GM21423 (cell line): ENCODE measurements at regions not wholly inside any gene's neighbourhood (a gene's known extent, or its start where the extent isn't known, plus 50 kb on each side); places are given as distances from the start of the nearest gene placed in this dataset.

ENCODE experiments used
- ATAC-seq: cut with Tn5 transposase; IDR thresholded peaks from one replicate; pipeline ENCODE4 v1.9.1; 2021; ENCODE audit warnings: mild to moderate bottlenecking, moderate library complexity; ENCODE audit not compliant: unreplicated experiment

DNA sequence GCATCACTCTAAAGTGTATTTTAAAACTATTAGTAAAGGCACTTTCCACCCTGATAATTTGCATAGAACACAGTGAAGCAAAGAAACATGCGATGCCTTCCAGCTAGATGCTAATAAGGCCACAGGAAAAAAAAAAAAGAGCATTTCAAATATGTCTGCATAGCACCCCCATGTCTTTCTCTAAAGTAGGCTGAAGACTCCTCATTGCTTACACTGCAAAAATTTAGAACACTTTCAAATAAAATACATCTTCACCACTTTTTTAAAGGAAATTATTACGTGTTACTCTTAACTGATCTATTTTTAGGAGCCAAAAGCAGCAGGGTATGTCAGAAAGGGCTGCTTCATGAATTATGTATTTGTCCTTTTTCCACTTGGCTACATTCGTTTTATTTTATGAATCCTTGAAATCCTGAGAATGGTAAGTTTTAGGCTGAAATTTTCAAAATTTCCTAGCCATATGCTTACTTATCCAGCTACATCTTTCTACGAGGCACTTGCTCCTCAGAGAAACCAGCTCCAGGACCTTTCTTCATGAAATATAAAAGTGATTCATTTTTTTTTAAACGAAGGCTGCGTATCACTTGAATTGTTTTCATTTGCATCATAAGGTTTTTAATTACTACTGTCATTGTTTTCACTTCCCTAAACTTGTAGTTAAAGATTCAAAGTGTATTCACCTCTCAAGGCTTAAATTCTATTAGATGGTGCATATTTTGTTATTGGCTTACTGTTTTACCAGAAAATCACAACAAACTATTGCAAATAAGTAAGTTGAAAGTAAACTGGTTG is 513.0 kb downstream of the PTPRC start:
- peak; percentile 78 for ATAC-seq

DNA sequence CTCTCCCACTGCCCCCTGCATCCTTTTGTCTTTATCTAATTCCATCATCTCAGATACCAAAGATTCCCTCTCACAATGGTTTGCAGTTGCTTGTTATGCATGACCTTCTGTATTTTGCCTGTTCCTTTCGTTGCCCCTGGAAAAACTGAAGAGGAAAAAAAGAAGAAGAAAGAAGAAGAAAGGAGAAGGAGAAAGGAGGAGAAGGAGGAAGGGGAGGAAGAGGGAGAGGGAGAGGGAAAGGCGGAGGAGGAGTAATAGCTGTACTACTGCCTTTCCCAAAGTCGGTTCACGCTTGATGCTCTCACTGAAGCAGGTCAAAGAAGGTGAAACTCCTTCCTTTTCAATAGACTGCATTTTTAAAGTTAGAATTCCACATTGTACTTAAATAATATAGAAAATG is 513.8 kb downstream of the PTPRC start:
- no peak for ATAC-seq

DNA sequence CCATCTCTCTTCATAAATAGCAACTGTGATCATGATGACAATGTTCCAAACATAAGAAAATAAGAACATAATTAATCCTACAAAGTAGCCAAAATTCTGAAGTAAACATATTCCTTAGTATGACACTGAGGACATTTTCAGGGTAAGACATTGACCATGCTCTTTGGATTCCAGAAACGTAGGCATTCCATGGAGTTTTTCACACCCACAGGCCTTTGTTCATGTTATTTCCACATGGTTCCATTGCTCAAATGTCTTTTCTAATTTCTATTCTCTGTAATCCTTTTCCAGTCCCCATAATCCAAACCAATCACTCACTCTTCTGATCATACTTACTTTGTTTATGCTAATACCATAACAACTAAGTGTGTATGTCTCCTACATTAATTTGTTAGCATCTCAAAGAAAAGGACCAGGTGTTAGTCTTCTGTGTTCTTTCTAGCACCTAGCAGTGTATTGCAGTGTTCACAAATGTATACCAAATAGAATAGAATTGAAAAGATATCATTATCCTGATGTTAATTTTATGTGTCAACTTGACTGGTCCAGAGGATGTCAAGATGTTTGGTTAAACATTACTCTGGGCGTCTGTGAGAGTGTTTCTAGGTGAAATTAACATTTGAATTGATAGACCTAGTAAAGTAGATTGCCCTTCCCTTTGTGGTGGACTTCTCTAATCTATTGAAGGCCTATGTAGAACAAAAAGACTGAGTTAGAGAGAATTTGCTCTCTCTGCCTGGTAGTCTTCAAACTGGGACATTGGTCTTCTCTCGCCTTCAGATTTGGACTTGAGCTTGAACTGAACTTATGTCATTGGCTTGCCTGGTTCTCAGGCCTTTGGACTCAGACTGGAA is 516.6 kb downstream of the PTPRC start:
- ATAC-seq: no peak

GRCh38 chr1:199157494-199157893 is 518.7 kb downstream of the PTPRC start:
- peak; percentile 51 for ATAC-seq

- no peak for ATAC-seq
Observed at GRCh38 chr1:199160521-199161318, 521.9 kb downstream of the PTPRC start.

GRCh38 chr1:199161319-199161680 is 522.5 kb downstream of the PTPRC start:
- no peak for ATAC-seq

DNA sequence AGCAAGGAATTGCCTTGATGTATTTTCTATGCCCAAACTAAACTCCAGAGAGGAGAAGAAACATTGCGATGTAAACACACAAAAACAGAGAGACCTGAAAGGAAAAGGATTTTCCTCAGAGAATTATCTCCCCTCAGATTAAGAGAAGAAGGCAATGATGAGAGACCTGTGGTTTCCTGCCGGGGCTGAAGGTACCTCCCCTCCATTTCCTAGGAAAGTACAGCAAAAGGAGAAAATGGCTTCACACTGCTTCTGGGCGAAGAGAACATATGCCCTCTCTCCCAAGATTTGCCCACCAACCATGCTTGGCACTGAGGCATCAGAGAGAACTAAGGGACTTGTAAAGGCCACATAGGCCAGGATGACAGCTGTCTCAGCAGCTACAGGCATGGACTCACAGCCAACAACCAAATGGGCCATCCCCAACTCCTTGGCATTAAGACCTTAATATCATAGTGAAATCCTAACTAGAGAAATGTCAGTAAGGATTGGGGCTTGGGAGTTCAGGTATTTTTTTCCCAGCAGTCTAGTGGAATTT is 523.0 kb downstream of the PTPRC start:
- ATAC-seq: no peak

- no peak for ATAC-seq
Observed at GRCh38 chr1:199163267-199163666, 524.4 kb downstream of the PTPRC start.

GRCh38 chr1:199163670-199164069 is 524.8 kb downstream of the PTPRC start:
- ATAC-seq: peak; percentile 38

DNA sequence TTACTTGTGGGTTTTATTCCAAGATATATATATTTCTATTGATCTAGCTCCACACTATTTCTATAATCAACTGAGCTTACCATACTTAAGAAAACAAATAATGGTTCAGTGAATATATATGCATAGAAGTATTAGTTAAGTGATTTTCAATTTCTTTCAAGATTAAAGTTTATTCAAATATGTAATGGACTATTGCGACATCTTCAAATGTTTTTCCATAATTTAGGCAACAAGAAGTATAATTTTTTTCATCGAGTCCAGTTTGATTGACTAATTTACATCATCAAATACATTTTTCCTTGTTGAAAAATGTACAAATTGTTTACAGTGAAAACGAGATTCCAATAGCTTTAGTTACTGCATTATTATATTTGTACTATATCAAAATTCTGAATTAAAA is 528.6 kb downstream of the PTPRC start:
- no peak for ATAC-seq

GRCh38 chr1:199168888-199169585 is 530.2 kb downstream of the PTPRC start:
- no peak for ATAC-seq

GRCh38 chr1:199170711-199171110 is 531.9 kb downstream of the PTPRC start:
- ATAC-seq: no peak

DNA sequence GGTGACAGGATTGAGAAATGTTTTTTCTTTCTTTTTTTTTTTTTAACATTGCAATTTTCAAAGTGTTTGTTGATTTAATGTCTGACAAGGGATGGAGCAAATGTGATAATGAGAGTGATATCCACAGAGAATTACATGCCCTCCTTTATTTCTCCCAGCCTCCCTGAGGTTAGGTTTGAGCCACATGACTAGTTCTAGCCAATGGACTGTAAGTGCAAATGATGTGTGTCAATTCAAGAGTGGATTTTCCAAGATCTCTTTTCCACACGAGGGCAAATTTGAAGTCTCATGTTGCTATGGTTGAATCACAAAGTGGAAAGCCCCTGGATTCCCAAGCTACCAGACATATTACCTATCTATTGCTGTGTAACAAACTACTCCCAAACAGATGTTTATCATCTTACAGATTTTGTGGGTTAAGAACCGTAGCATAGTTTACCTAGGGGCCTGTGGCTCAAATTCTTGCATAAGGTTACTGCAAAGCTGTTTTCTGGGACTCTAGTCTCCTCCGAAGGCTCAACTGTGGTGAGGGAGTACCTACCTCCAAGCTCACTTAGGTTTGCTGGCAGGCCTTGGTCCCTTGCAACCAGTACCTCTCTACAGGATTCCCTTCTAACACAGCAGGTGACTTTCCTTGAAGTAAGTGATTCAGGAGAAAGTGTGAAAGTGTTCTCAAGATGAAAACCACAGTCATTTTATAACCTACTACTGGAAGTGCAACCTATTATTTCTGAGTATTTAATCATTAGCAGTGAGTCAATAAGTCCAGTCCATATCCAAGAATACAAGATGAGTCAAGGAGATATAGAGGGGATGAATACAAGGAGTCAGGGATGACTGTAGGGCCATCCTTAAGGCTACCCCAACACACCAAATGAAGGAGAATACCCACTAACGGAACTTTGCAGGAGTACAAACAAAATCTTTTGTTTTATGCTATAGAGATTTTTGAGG is 533.6 kb downstream of the PTPRC start:
- no peak for ATAC-seq

DNA sequence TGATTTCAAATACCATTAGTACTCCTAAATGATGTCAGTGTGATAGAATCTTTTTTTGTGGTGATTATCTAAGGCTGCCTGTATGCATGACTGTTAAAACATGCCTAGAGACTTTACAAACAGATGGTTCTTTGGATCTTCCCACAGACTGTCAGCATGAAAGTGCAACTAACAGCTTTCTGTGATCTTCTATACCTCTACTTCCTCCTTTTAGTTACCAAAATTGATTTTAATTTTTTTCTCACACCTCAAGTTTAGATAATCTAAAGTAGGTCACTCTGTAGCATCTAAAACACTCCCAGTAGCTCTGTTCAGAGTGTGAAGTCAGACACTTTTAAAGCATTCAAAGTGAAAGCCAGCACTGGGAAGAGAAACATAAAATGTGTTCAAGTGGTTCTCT is 534.5 kb downstream of the PTPRC start:
- ATAC-seq: peak; percentile 86

- no peak for ATAC-seq
Observed at GRCh38 chr1:199174336-199174735, 535.5 kb downstream of the PTPRC start.

DNA sequence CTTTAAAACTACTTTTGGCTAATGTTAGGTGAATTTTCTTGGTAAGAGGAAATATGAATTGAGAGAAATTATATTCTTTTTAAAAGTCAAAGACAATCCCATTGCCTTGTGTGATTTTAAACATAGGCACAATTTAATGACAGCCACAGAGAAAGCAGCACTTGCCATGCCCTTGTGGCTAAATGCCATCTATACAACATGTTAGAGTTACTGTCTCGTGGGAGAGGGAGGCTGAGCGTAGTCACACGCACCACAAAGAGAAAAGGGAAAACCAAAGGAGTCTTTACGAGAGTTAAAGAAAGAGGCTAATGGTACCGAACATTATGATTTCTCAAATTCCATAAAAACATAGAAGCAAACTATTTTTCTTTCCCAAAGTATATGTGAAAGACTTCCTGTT is 537.9 kb downstream of the PTPRC start:
- ATAC-seq: no peak

DNA sequence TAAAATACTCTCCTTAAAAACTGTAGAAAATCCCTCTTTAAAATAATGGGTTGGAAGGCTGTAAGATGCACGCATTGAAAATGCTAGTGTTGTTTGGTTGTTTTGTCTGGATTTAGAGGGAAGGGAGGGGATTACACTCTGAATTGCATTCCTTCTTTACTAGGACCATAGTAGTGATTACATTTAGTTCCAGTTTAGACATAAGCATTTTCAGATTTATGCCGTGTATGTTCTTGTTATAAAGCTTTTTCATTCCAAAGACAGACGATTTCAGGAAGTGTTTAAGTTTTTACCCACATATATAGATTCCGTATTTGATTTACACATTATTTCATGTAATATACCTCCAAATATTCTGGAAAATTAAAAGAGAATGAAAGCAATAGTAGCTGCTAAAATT is 538.4 kb downstream of the PTPRC start:
- no peak for ATAC-seq

DNA sequence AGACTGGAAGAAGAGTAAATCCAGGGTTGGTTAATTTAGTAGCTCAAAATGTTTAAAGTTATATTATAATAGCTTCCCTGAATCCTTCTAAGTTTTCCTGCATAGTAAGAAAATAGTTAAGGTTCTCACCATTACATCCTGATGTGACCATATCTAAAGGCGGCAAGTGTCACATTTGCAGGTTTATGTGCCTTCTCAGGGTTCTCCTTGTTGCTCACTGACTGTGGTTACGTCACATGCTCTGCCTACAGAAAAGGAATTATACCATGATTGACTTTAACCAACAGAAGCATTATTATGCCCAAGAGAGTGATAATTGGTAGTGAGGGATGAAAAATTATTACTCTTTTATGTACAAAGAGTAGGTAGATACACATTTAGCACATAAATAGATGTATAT is 539.8 kb downstream of the PTPRC start:
- ATAC-seq: no peak

DNA sequence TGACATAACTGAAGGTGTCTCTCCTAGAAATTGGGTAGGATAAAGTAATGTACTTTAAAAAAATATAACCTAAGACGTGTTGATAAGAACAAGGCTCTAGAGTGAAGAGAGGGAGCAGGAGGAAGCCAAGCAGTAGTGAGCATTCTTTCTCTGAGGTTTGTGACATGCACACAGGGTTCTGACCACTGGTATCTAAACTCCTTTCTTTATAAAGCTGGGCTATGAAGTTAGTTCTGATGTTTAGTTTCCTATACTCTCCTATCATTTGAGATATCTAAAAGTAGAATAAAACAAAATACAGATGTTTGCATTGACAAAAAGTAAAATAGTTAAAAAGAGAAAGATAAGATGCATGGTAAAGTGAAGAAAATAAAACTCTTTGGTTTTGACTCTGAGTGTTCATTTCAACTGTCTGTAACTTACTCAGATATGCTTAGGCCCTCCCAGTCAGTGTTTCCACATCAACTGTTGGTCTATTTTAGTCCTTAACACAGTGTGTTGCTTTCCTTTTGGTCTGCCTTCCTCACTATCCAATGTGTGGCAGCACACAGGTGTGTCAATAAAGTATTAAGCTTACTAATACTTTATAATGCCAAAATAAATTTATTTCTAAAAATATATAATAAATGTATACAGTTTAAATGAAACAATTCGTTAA is 543.5 kb downstream of the PTPRC start:
- peak; percentile 62 for ATAC-seq
